DND-41 (cell line): ENCODE measurements at regions not wholly inside any gene's neighbourhood (a gene's known extent, or its start where the extent isn't known, plus 50 kb on each side); places are given as distances from the start of the nearest gene placed in this dataset.
"Not testable (repeated sequence)": the region's sequence is repeated elsewhere in the genome, so short reads cannot be mapped to it uniquely, and the experiment has no call there.

Experiments
- ATAC-seq: fragments of 200-7000 bp; cut with Tn5 transposase; 3 replicates; pipeline ENCODE4 v1.9.1; 2021; ENCODE audit warnings: low read depth; ENCODE audit not compliant: insufficient read depth
- DNase-seq: peaks from one replicate; pipeline ENCODE4 v3.0.0-alpha.2; 2020
- H2AFZ ChIP-seq: 2 replicates; pipeline ENCODE4 v1.6.0; 2012; ENCODE audit warnings: low read depth, low read length
- H3K27ac ChIP-seq: 2 replicates; pipeline ENCODE4 v1.5.1; 2012; ENCODE audit warnings: low read length, inconsistent platforms
- H3K27me3 ChIP-seq: fragments of 200-600 bp; sonication (generic); 2 replicates; pipeline ENCODE4 v1.6.0; 2012; ENCODE audit warnings: low read length, mild to moderate bottlenecking, inconsistent platforms; ENCODE audit not compliant: insufficient read depth, poor library complexity
- H3K36me3 ChIP-seq: 2 replicates; pipeline ENCODE4 v1.5.1; 2012; ENCODE audit warnings: low read length, inconsistent platforms; ENCODE audit not compliant: insufficient read depth
- H3K4me1 ChIP-seq: 2 replicates; pipeline ENCODE4 v1.5.1; 2012; ENCODE audit warnings: mild to moderate bottlenecking, low read length; ENCODE audit not compliant: insufficient read depth
- H3K4me2 ChIP-seq: 2 replicates; pipeline ENCODE4 v1.6.0; 2012; ENCODE audit warnings: mild to moderate bottlenecking, moderate library complexity, low read length, inconsistent platforms; ENCODE audit not compliant: insufficient read depth
- H3K4me3 ChIP-seq, 2 experiments: fragments of 200-600 bp in 1 of 2; shearing (Covaris generic) in 1 of 2; 2 replicates each; pipeline ENCODE4 v1.5.1; 2012 to 2016; ENCODE audit warnings: inconsistent platforms in 2 of 2, low read length in 2 of 2, mild to moderate bottlenecking in 2 of 2, low read depth in 1 of 2, moderate library complexity in 1 of 2
- H3K79me2 ChIP-seq: 2 replicates; pipeline ENCODE4 v1.6.0; 2012; ENCODE audit warnings: low read length, inconsistent platforms; ENCODE audit not compliant: insufficient read depth
- H3K9ac ChIP-seq: 2 replicates; pipeline ENCODE4 v1.6.0; 2012; ENCODE audit warnings: low read depth, mild to moderate bottlenecking, inconsistent platforms, low read length, moderate library complexity
- H3K9me3 ChIP-seq: 2 replicates; pipeline ENCODE4 v1.5.1; 2012; ENCODE audit warnings: low read length, moderate library complexity, mild to moderate bottlenecking, inconsistent platforms; ENCODE audit not compliant: insufficient read depth, severe bottlenecking
- H4K20me1 ChIP-seq: 2 replicates; pipeline ENCODE4 v1.6.0; 2012; ENCODE audit warnings: low read length; ENCODE audit not compliant: insufficient read depth
- EZH2 ChIP-seq: IDR thresholded peaks from 3 replicates; pipeline ENCODE4 v1.6.1; 2012; ENCODE audit warnings: borderline replicate concordance, low read depth, mild to moderate bottlenecking, moderate library complexity, low read length, inconsistent platforms; ENCODE audit not compliant: severe bottlenecking
- TF ChIP-seq, protein P1 (sequence below): IDR thresholded peaks from 2 replicates; pipeline ENCODE4 v1.5.1; 2012; ENCODE audit warnings: borderline replicate concordance, low read length, moderate library complexity, mild to moderate bottlenecking; ENCODE audit not compliant: poor library complexity, severe bottlenecking; ENCODE audit errors: extremely low read depth

DNA sequence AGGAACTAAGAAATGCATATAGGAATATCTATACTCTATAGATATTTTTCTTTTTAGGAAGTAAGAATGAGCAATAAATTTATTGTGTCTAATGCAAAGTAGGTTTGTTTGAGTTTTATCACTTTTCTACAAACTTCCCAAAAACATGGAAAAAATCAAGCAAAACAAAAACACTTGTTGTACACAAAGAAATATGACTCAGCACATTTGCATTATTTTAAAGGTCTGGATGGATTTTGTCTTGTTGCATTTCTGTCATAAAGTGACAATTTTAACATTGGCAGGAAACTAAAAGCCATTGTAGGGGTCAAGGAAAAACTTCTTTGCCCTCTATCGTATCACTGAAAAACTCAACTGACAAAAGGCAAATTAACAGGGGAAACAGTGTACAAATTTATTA lies 267.2 kb downstream of the PYDC2 start:
- Histone ChIP-seq H3K4me3 (no peak overlapping the region), H3K4me1 (no peaks in the 10 kb centered on the region), H3K9me3 (no peaks in the 10 kb centered on the region), H3K79me2 (no peaks in the 10 kb centered on the region), H3K27me3 (no peaks in the 10 kb centered on the region), H3K36me3 (no peaks in the 10 kb centered on the region), H3K4me2 (no peak overlapping the region), H2AFZ (no peak overlapping the region), H4K20me1 (no peaks in the 10 kb centered on the region), H3K27ac (no peak overlapping the region), H3K9ac (no peak overlapping the region)
- TF ChIP-seq, protein P1, sequence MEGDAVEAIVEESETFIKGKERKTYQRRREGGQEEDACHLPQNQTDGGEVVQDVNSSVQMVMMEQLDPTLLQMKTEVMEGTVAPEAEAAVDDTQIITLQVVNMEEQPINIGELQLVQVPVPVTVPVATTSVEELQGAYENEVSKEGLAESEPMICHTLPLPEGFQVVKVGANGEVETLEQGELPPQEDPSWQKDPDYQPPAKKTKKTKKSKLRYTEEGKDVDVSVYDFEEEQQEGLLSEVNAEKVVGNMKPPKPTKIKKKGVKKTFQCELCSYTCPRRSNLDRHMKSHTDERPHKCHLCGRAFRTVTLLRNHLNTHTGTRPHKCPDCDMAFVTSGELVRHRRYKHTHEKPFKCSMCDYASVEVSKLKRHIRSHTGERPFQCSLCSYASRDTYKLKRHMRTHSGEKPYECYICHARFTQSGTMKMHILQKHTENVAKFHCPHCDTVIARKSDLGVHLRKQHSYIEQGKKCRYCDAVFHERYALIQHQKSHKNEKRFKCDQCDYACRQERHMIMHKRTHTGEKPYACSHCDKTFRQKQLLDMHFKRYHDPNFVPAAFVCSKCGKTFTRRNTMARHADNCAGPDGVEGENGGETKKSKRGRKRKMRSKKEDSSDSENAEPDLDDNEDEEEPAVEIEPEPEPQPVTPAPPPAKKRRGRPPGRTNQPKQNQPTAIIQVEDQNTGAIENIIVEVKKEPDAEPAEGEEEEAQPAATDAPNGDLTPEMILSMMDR, result no peak
- TF ChIP-seq EZH2, result no peak
- DNase-seq (no peak), ATAC-seq (no peak)

DNA sequence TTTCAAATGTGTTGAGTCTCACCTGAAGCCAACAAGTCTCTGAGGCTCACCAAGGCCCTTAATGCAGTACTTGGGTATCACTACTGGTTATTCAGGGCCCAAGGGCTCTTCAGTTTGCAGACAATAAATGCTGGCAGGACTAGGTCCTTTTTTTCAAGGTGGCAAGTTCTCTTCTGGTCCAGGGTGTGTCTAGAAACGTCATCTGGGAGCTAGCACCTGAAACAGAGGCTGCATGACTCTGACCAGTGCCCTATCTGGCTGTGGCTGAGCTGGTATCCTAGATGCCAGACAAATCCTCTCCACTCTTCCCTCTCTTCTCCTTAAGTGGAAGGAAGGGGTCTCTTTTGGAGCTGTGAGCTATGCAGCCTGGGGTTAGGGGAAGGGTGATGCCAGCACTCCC lies 276.8 kb downstream of the PYDC2 start:
- H3K4me1 ChIP-seq, result no peaks in the 10 kb centered on the region
- H3K79me2 ChIP-seq, result no peaks in the 10 kb centered on the region
- TF ChIP-seq, protein P1, result no peak
- no peak for TF ChIP-seq EZH2
- no peaks in the 10 kb centered on the region for H3K9me3 ChIP-seq
- ATAC-seq, result no peak
- H3K4me3 ChIP-seq, result no peak overlapping the region
- H3K27ac ChIP-seq, result no peak overlapping the region
- no peak overlapping the region for H3K4me2 ChIP-seq
- H3K27me3 ChIP-seq, result no peaks in the 10 kb centered on the region
- DNase-seq, result no peak
- H4K20me1 ChIP-seq, result no peaks in the 10 kb centered on the region
- H2AFZ ChIP-seq, result no peak overlapping the region
- H3K36me3 ChIP-seq, result no peaks in the 10 kb centered on the region
- H3K9ac ChIP-seq, result no peak overlapping the region

GRCh38 chr3:191740712-191741111 lies 279.7 kb downstream of the PYDC2 start:
- no peak for DNase-seq
- ATAC-seq, result no peak
- Histone ChIP-seq H3K27ac (no peak overlapping the region), H3K4me2 (no peak overlapping the region), H3K4me3 (no peak overlapping the region), H3K9me3 (no peaks in the 10 kb centered on the region), H3K36me3 (no peaks in the 10 kb centered on the region), H3K79me2 (no peaks in the 10 kb centered on the region), H4K20me1 (no peaks in the 10 kb centered on the region), H2AFZ (no peak overlapping the region), H3K4me1 (no peaks in the 10 kb centered on the region), H3K27me3 (no peaks in the 10 kb centered on the region), H3K9ac (no peak overlapping the region)
- TF ChIP-seq, protein P1, result no peak
- TF ChIP-seq EZH2, result no peak

DNA sequence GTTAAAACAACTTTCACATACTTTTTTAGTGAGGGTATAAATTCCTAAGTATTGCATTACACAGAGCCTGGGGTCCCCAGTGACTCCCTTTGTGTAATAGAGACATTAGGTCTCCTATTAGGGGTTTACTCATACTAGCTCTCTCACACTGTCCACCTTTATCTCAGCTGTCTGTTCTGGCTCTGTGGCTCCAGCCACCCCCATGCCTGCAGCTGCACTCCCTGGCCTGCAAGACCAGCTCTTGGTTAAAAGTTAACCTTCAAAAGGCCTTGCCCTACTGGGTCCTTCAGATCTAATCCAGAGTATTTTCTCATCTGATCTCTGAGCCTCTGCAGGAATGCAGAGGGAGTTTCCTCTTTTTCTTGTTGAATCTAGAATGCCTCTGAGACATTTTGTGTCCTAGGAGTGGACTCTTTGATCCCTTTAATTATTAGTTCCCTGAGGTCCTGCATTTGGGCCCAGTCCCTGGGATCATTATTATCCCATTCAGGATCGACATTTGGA lies 280.9 kb downstream of the PYDC2 start:
- not testable (repeated sequence) for H3K9ac ChIP-seq, ATAC-seq, DNase-seq, H3K36me3 ChIP-seq, H2AFZ ChIP-seq, H3K27me3 ChIP-seq, H3K4me3 ChIP-seq, H3K79me2 ChIP-seq, H4K20me1 ChIP-seq, H3K4me2 ChIP-seq, H3K4me1 ChIP-seq, H3K27ac ChIP-seq, H3K9me3 ChIP-seq
